HG03064 (cell line): ENCODE measurements at regions not wholly inside any gene's neighbourhood (a gene's known extent, or its start where the extent isn't known, plus 50 kb on each side); places are given as distances from the start of the nearest gene placed in this dataset.

Source experiments
- ATAC-seq: cut with Tn5 transposase; IDR thresholded peaks from one replicate; pipeline ENCODE4 v1.9.1; 2021; ENCODE audit warnings: low read depth; ENCODE audit not compliant: unreplicated experiment

- ATAC-seq: no peak
Measured at GRCh38 chr7:86950360-86950759, 109.1 kb downstream of the ELAPOR2 start.

- no peak for ATAC-seq
Measured at GRCh38 chr7:86949779-86950260, 109.6 kb downstream of the ELAPOR2 start.

GRCh38 chr7:86949052-86949778 is 110.2 kb downstream of the ELAPOR2 start:
- ATAC-seq: peak; percentile 82

GRCh38 chr7:86947929-86948328 is 111.5 kb downstream of the ELAPOR2 start:
- no peak for ATAC-seq

GRCh38 chr7:86943447-86943846 is 116.0 kb downstream of the ELAPOR2 start:
- no peak for ATAC-seq

GRCh38 chr7:86942995-86943394 is 116.5 kb downstream of the ELAPOR2 start:
- no peak for ATAC-seq

GRCh38 chr7:86942081-86942480 is 117.4 kb downstream of the ELAPOR2 start:
- ATAC-seq: no peak

GRCh38 chr7:86939197-86939814 is 120.1 kb downstream of the ELAPOR2 start:
- peak; percentile 89 for ATAC-seq

- no peak for ATAC-seq
Measured at GRCh38 chr7:86937363-86937878, 122.0 kb downstream of the ELAPOR2 start.

GRCh38 chr7:86933295-86933845 is 126.1 kb downstream of the ELAPOR2 start:
- no peak for ATAC-seq

- ATAC-seq: no peak
Measured at GRCh38 chr7:86932038-86932512, 127.4 kb downstream of the ELAPOR2 start.

GRCh38 chr7:86931439-86931838 is 128.0 kb downstream of the ELAPOR2 start:
- ATAC-seq: no peak

GRCh38 chr7:86930554-86931307 is 128.7 kb downstream of the ELAPOR2 start:
- no peak for ATAC-seq

GRCh38 chr7:86929293-86930109 is 130.0 kb downstream of the ELAPOR2 start:
- ATAC-seq: no peak

- ATAC-seq: no peak
Measured at GRCh38 chr7:86928308-86928707, 131.1 kb downstream of the ELAPOR2 start.

- ATAC-seq: no peak
Measured at GRCh38 chr7:86926732-86927131, 132.7 kb downstream of the ELAPOR2 start.

- no peak for ATAC-seq
Measured at GRCh38 chr7:86925221-86925620, 134.2 kb downstream of the ELAPOR2 start.

- no peak for ATAC-seq
Measured at GRCh38 chr7:86923527-86923926, 135.9 kb downstream of the ELAPOR2 start.

GRCh38 chr7:86920154-86920553 is 139.3 kb downstream of the ELAPOR2 start:
- ATAC-seq: no peak

GRCh38 chr7:86918245-86918644 is 141.2 kb downstream of the ELAPOR2 start:
- ATAC-seq: no peak
